ENCODE measurements at regions not wholly inside any gene's neighbourhood (a gene's known extent, or its start where the extent isn't known, plus 50 kb on each side); places are given as distances from the start of the nearest gene placed in this dataset.

- TF ChIP-seq CTCF (conservative IDR thresholded peaks at IDR 0.05 in 1 of 2, IDR thresholded peaks at IDR 0.05 in 1 of 2; ENCODE audit: low read depth in 1 of 2, low read length in 2 of 2) (no peak), EZH2 (IDR thresholded peaks at IDR 0.05; ENCODE audit: low read length, missing control alignments) (no peak)
Measured at GRCh38 chr12:34391771-34392581, 369.7 kb downstream of the ALG10 start.

All from fibroblast of lung (primary cell).